ENCODE measurements at regions not wholly inside any gene's neighbourhood (a gene's known extent, or its start where the extent isn't known, plus 50 kb on each side); places are given as distances from the start of the nearest gene placed in this dataset.

DNA sequence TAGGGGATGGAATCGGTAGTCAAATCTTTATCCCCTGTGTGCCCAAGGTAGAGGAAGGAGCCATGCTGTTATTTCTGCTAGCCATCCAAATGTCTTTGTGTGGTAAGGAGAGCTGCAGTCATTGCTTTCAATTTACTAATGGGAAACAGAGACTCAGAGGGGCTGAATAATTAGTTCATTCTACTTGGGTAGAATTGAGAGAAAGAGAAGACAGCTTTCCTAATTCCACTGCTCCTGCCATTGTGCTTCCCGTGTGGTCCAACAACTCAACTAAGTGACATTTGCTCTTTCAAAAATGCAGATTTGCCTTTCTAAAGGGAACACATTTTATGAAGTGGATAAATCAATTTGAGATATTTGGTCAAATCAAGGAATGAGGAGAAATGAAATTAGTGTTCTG lies 136.1 kb downstream of the AQP4 start:
- TF ChIP-seq, protein P1, sequence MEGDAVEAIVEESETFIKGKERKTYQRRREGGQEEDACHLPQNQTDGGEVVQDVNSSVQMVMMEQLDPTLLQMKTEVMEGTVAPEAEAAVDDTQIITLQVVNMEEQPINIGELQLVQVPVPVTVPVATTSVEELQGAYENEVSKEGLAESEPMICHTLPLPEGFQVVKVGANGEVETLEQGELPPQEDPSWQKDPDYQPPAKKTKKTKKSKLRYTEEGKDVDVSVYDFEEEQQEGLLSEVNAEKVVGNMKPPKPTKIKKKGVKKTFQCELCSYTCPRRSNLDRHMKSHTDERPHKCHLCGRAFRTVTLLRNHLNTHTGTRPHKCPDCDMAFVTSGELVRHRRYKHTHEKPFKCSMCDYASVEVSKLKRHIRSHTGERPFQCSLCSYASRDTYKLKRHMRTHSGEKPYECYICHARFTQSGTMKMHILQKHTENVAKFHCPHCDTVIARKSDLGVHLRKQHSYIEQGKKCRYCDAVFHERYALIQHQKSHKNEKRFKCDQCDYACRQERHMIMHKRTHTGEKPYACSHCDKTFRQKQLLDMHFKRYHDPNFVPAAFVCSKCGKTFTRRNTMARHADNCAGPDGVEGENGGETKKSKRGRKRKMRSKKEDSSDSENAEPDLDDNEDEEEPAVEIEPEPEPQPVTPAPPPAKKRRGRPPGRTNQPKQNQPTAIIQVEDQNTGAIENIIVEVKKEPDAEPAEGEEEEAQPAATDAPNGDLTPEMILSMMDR (IDR thresholded peaks at IDR 0.05): no peak
- no peak for TF ChIP-seq POLR2A (IDR thresholded peaks at IDR 0.05)
